CD4-positive, alpha-beta T cell treated with Interleukin-21 for 1 hour (primary cell): ENCODE measurements at regions not wholly inside any gene's neighbourhood (a gene's known extent, or its start where the extent isn't known, plus 50 kb on each side); places are given as distances from the start of the nearest gene placed in this dataset.
"Not testable (repeated sequence)": the region's sequence is repeated elsewhere in the genome, so short reads cannot be mapped to it uniquely, and the experiment has no call there.

Experiments
- DNase-seq: peaks from one replicate; pipeline ENCODE4 v3.0.0-alpha.2; 2020

DNA sequence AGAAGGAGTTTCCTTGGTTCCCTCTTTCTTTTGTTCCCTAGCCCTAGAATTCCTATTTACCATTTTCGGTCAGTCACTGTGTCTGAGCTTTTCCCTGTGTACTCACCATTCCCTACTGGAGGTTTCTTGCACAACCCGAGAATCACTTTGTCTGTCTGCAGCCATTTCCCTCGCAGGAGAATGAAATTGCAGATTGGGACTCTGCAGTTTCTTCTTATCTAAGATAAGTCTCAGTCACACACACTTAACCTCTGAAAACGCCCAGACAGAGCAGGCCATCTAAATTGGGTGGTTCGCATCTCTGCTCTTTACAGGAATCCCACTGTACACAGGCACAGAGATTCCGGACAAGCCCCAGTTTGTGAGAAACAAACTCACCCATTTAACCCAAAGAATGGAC is 58.6 kb upstream of the CNTNAP2 start:
- DNase-seq, result no peak

DNA sequence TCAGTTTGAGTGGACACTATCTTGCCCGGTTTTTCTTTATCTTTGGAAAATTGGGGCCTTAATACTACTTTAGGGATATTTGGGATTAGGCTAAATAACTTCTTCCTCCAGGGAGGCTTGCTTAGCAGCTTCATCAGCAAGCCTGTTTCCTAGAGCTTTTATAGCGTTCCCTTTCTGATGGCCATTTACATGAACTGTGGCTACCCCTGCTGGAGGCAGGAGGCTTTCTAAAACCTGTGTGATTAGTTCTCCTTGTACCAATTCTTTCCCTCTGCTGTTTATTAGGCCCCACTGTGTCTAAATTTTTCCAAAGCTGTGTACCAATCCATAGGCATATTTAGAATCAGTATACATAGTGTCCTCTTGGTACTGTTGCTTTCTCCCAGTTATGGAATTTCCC is 61.7 kb upstream of the CNTNAP2 start:
- DNase-seq, result no peak

DNA sequence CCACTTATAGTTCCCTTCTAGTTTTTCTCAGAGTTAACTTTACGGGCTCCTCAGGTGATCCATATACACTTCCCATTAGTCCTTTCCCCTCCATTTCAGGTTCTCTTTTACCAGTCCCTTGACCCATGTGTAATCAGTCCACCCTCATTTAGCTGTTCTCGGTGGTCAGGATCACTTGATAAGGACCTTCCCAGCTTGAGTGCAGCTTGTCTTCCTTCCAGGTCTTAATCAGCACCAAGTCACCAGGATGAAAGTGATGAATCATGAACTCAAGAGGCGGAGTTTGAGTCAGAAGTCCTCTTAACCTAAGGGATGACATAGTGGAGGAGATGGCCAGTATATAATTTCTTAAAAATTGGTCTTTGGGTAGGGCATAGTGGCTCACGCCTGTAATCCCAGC is 63.1 kb upstream of the CNTNAP2 start:
- DNase-seq, result no peak

DNA sequence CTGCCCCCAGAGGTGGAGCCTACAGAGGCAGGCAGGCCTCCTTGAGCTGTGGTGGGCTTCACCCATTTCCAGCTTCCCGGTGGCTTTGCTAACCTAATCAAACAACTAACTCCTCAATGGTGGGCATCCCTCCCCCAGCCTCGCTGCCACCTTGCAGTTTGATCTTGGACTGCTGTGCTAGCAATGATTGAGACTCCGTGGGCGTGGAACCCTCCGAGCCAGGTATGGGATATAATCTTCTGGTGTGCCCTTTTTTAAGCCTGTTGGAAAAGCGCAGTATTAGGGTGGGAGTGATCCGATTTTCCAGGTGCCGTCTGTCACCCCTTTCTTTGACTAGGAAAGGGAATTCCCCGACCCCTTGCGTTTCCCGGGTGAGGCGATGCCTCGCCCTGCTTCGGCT is 73.3 kb upstream of the CNTNAP2 start:
- DNase-seq, result not testable (repeated sequence)

DNA sequence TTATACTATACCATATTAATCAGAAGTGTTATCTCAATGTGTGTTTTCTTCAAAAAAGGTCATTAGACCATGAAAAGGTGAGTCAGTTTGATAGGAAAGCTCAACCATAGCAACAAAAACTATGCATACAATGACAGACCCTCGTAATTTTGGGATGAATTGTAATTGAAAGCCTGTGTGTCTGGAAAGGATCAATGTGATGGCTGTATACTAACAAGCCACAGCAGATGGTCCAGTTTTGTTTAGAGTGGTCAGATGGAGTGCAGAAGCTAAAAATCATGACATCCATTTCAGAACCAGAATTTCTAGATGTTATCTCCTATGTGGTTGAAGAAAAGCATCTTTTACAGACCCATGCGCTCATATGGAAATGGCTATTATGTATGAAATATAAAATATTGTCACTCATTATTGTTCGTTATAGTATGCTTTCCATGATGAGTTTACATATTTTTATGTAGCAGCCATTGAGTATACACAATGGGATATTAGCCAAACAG is 88.3 kb upstream of the CNTNAP2 start:
- DNase-seq, result no peak

DNA sequence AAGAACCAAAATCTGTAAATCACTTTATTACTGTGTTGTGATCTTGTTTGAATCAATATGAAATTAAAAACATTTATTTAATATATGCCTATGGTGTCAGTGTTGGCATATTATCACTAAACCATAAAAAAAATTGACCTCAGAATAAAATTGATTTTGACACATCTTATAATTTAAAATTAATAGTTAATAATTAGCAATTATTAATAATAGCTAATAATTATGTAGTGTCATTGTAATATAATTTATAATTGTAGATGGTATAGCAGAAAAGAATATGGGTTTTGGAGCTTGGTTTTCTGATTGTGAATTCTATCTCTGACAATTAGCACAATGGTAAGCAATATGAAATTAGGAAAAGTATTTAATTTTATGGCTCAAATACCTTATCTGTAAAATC is 89.4 kb upstream of the CNTNAP2 start:
- no peak for DNase-seq

DNA sequence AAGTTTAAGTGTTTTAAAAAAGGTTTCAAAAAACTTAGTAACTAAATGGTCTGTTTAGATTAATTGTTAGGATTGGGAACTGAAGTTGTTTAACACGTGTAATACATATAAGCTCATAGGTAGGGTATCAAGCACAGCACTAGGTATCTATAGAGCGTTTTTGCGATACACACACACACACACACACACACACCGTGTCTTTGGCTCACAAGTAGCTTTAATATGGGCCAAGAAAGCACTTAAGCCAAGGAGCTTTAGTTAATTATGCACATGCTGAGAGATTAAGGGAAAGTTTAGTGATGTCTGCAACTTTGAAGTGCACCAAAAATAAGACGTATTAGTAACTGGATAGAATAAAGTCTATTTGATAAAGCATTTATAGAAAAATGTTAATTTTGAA is 93.8 kb upstream of the CNTNAP2 start:
- DNase-seq, result no peak

DNA sequence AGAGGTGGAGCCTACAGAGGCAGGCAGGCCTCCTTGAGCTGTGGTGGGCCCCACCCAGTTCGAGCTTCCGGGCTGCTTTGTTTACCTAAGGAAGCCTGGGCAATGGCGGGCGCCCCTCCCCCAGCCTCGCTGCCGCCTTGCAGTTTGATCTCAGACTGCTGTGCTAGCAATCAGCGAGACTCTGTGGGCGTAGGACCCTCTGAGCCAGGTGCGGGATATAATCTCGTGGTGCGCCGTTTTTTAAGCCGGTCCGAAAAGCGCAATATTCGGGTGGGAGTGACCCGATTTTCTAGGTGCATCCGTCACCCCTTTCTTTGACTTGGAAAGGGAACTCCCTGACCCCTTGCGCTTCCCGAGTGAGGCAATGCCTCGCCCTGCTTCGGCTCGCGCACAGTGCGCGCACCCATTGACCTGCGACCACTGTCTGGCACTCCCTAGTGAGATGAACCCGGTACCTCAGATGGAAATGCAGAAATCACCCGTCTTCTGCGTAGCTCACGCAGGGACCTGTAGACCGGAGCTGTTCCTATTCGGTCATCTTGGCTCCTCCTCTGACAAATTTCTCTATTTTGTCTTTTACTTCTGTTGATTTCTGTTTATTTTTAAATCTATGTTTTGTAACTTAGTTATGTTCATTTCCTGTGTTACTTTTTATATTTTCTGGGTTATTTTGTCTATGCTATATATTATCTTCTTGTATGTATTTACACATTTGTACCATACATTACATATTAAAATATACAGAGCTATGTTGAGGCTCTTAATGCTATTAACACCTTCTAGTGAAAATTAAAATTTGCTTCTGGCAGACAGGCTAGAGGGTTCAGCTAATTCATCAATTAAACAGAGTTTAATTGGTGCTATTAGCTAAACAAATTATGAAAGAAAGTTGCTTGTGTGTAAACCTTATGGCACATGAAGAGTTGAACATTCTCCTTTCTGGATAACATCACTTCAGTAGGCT is 97.3 kb upstream of the CNTNAP2 start:
- not testable (repeated sequence) for DNase-seq

DNA sequence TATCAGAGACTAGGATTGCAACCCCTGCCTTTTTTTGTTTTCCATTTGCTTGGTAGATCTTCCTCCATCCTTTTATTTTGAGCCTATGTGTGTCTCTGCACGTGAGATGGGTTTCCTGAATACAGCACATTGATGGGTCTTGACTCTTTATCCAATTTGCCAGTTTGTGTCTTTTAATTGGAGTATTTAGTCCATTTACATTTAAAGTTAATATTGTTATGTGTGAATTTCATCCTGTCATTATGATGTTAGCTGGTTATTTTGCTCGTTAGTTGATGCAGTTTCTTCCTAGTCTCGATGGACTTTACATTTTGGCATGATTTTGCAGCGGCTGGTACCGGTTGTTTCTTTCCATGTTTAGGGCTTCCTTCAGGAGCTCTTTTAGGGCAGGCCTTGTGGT is 99.2 kb upstream of the CNTNAP2 start:
- DNase-seq, result not testable (repeated sequence)

DNA sequence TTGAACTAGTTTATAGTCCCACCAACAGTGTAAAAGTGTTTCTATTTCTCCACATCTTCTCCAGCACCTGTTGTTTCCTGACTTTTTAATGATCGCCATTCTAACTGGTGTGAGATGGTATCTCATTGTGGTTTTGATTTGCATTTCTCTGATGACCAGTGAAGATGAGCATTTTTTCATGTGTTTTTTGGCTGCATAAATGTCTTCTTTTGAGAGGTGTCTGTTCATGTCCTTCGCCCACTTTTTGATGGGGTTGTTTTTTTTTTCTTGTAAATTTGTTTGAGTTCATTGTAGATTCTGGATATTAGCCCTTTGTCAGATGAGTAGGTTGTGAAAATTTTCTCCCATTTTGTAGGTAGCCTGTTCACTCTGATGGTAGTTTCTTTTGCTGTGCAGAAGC is 102.4 kb upstream of the CNTNAP2 start:
- not testable (repeated sequence) for DNase-seq

DNA sequence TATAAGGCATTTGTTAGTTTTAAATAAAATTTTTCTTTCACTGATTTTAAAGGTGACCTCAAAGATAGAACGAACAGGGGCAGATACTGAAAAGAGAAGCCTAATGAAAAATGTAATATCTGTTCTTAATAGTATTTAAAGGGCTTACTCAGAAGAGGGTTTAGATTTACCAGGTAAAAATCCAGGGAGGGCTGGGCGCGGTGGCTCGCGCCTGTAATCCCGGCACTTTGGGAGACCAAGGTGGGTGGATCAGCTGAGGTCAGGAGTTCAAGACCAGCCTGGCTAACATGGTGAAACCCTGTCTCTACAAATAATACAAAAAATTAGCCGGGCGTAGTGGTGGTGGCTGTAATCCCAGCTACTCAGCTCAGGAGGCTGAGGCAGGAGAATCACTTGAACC is 108.3 kb upstream of the CNTNAP2 start:
- DNase-seq, result no peak

DNA sequence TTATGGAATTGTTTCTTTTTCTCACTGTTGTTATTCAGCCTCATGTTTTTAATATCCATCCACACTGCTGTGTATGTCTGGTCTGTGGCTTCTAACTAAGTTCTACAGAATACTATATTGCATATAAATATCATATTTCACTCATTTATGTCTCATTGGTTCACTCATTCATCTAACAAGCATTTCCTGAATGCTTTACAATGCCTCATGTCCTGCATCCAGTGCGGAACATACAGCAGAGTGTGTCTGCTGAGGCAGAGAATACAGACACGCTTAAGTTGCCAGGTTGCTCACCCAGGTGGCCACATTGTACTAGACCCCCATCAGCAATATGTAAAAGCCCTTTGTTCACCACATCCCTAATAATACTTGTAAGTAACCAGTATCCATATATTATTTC is 111.8 kb upstream of the CNTNAP2 start:
- no peak for DNase-seq

DNA sequence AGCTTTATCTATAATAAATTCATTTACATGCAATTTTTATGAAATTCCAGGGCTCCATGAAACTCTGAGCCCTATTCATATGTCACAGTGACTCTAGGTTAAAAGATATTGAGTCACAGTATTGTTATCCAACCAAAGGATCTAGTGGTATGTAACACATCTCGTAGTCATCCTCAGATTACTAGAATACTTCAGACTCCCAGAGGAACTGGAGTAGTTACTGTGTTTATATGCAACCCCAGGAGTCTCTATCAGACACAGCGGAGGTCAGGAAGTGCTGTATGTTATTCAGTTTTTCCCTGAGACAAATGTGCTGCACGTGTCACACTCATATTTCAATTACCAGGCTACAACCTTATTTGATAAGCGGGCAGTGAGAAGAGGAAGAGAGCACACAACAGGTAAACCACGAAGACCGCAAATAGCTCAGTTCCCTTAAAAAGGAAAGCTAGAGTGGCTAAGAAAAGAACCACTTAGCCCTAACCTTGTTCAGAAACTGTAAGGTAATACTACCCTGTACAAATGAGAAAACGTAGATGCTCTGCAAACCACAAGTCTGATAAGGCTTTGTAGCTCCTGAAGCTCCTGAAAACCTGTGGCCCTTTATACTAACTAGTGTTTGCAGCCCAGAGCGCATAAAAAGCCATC is 114.0 kb upstream of the CNTNAP2 start:
- DNase-seq, result no peak

DNA sequence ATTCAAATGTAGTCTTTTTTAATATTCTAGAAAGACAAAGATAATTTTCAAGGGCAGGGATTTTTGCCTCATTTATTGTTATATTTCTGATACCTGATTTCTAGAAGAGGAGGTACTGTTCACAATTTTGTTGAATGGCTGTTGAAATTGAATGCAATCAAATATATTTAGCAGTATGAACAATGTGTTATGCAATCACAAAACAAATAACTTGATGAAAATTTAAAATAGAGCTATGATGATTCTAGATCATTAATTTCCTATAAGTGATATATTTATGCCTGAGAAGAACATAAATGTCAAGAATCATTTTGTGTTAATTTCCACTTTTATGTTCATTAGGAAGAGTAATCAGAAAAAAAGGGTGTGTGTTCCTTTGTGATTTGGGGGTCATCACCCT is 114.6 kb upstream of the CNTNAP2 start:
- DNase-seq, result no peak

DNA sequence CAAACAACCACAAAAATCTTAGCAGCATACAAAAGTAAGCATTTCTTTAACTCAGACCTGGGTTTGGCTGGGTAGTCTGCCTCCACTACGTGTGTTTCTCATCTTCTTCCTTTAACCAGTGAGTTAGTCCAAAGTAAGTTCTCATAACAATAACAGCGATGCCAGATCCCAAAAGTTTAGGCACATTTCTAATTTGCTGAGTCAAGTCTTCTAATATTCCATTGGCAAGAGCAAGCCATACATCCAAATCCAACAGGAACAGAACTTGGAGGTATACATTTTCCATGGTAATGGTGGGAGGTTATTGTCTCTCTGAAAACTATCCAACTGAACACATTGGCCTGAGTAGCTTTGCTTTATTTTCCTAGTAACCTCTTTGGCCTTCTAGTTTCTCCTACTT is 115.7 kb upstream of the CNTNAP2 start:
- DNase-seq, result no peak

DNA sequence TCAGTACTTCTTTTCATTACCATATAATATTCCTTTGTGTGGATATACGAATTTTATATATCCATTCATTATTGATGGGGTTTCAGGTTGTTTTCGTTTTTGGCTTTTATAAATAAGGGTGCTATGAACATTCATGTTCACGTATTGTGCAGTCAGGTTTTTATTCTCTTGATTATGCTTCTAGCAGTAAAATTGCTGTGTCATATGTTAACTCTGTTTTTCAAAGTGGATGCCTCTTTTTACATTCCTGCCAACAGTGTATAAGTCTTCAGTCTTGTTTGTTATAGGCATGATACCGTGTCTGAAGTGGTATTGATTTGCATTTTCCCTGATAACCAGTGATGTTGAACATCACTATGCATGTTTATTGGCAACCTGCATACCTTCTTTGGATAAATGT is 127.1 kb upstream of the CNTNAP2 start:
- DNase-seq, result no peak

DNA sequence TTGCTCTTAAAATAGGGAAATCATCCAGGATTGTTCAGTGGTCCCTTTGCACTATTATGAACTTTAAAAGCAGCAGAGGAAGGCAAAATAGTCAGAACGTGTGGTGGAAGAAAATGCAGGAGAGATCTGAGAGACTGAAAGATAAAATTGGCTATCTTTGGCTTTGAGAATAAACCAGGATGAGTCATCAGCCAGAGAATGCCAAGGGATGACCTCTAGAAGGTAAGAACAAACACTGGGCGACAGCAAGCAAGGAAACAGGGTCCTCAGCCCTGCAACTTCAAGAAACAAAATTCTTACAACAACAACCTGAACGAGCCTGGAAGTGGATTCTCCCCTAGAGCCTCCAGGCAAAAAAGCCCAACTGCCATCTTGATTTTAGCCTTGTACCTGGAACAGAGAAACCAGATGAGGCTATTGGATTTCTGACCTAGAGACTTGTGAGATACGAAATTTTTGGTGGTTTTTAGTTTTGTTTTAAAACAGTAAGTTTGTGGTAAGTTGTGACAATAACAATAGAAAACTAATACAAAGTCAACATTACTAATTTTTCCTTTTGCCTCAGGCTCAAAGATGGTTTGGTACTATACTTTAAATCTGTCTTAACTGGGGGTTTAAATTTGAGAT is 130.2 kb upstream of the CNTNAP2 start:
- DNase-seq, result no peak

DNA sequence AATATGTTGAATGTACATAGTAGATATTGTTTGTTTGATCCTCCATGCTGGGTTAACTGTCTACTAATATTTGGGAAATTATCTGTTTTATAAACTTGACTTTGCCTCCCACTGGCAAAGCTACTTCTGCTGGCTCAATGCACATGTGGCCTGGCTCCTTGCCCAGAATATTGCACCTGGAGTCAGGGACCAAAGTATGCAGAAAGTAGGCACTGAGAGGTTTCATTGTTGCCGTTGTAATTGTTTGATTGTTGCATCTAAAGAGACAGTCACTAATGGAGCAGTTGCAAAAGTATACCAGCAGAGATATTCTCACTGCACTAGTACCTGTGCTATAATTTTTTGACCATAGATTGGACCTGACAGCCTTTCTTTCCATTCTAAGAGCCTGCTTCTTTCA is 137.8 kb upstream of the CNTNAP2 start:
- DNase-seq, result no peak

DNA sequence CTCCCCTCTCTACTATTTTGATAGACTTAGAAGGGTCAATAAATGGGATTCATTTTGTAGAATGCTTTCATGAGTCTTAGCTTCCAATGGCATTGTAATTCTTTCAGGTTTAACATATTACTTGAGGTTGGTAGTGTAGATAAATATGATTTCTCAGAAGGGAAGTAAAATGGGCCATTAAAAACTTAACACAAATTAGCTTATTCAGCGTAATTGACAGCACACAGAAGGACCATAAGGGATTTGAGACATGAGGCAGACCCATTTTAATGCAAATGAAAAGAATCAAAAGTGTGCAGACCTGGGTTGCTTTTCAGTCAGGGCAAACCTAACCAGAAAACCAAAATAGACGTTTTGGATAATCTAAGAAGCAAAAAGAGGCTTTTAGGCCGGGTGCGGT is 156.6 kb upstream of the CNTNAP2 start:
- no peak for DNase-seq

DNA sequence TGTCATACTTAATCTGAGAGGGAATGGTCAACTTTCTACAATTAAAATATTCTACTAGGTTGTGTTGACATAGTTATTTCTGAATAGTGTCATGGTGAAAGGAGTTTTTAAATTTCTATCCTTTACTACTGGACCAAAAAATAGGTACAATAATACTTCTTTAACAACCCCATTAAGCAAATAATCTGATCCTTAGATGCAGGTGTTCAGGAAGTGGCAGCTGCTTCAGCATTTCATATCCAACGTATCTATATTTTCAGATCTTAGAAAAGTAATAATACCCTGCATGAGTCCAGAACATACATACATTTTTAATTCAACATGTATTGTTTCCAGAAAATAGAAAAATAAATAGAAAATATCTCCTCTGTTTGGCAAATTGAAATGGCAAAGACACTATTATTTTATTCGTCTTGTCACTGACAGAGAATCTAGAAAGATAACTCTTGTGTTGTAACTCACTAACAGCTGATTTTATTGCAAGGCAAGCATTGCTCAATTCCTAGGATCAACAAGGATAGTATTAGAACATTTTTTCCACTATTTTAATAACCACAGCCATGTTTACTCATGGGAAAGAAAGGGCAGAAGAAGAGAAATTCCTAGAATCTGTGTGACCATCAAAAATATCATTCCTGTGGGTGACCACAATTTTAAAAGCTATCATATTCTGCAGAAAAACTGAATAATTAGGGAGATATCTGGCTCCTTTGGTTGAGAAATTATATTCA is 159.3 kb upstream of the CNTNAP2 start:
- no peak for DNase-seq

DNA sequence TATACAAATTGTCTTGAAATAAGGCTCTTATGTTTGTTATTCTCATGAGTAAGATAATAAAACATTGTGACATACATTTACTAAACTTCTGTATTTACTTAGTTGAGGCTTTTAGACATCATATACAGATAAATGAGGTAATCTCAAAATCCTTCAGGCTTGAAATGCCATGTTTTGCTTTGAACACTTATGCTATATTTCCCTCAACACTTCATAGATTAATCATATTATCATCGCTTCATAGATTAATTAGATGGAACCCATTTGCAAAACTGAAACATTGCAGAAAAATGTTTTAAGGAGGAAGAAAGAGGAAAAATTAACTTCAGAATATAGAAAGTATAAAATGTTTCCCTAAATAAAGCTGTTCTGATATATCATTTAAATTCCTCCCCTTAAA is 165.0 kb upstream of the CNTNAP2 start:
- no peak for DNase-seq

DNA sequence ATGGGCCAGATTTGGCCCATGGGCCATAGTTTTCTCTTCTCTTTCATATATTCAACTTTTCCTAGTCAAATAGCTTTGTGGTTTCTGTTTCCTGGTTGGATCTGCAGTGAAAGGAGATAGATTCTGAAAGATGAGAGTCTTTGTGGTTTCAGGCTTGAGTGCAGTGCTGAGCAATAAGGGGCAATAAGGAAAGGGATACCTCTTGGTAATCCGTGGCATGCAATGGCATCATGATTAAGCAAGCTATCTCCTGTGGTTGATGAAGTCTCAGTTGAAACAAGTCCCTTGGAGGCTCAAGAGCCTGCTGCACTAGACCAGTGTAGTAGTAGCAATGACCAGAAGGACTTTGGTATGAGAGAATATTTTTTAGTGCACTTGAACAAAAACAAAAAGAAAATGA is 187.7 kb upstream of the CNTNAP2 start:
- no peak for DNase-seq

DNA sequence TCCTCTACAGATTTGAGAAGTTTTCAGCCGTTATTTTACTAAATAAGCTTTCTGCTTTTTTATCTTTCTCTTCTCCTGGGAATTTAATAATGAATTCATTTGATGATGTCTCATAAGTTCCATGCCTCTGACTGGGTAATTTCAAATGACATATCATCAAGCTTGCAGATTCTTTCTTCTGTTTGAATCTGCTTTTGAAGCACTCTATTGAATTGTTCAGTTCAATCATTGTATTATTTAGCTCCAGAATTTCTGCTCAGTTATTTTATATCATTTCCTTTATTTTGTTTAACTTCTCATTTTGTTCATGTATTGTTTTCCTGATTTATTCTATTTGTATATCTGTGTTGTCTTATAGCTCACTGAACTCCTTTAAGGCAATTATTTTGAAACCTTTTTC is 196.9 kb upstream of the CNTNAP2 start:
- no peak for DNase-seq
